Hindlimb muscle (tissue), 1 donor: ENCODE measurements at regions not wholly inside any gene's neighbourhood (a gene's known extent, or its start where the extent isn't known, plus 50 kb on each side); places are given as distances from the start of the nearest gene placed in this dataset.
"Not testable (repeated sequence)": the region's sequence is repeated elsewhere in the genome, so short reads cannot be mapped to it uniquely, and the experiment has no call there.

Source experiments
- DNase-seq: peaks from one replicate; pipeline ENCODE4 v3.0.0-alpha.2; 2013

DNA sequence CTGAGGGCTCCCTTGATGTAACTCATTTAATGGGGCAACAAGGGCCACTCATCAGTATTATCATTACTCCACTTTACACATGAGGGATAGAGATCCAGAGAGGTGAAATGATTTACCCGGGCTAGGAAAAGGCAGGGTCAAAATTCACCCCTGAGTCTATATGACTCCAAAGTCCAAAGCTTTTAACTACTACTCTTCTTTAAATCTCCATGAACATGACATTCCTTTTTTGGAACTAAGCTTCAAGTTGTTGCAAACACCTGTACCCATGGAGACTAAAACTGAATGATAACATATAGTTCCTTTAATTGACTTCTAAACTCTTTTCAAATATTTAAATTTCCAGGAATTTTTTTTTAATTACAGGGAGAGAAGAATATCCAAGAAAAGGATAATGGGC is 292.9 kb upstream of the GADL1 start:
- no peak for DNase-seq

DNA sequence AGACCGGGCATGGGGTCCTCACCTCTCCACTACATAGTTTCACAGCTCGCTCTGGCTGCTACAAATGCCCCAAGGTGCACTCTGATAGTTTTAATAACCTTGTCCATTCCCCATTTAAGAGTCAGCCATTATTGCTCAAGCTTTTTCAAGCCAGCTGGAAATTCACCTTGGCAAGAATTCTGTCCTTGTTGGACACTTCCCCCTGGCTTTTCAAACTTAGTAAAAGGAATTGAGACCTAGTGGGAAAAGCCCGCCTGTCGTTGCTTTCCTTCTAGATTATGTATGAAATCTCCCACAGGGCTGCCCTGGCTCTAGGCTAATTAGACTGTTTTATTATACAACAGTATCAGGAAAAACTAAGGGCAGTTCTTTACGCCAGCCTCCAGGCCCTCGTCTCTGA is 293.7 kb upstream of the GADL1 start:
- DNase-seq, result peak; percentile 69

DNA sequence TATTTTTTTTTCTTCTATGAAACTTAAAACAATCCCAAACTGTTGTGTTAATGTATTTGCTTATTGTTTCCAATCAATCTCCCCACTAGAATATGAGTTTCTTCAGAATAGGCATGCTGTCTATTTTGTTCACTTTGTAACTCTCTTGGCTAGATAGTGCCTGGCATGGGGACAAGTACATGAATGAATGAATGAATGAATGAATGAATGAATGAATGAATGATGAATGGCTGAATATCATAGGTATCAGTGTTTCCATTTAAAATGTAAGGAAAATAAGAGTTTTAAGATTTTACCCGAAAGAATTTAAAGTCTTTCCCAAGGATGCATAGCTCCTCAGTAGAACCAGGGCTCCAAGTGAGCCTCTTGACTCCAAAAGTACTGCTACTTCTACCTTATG is 294.9 kb upstream of the GADL1 start:
- no peak for DNase-seq

DNA sequence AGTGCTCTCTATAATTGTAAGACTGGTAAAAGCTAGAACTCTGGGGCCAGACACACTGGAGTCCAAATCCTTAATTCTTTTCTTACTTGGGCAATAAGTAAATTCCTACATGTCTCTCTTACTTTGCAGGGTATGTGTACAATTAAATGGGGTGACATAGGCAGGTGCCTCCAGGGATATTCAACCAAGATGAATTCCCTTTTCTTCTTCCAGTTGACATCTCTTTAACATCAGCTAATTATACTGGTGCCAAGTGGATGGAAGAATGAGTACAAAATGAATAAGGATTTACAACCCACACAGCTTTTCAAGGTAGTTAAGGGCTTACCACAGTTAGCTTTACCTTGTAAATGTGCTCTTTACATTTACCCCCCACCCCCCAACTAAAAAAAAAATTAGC is 295.5 kb upstream of the GADL1 start:
- no peak for DNase-seq

DNA sequence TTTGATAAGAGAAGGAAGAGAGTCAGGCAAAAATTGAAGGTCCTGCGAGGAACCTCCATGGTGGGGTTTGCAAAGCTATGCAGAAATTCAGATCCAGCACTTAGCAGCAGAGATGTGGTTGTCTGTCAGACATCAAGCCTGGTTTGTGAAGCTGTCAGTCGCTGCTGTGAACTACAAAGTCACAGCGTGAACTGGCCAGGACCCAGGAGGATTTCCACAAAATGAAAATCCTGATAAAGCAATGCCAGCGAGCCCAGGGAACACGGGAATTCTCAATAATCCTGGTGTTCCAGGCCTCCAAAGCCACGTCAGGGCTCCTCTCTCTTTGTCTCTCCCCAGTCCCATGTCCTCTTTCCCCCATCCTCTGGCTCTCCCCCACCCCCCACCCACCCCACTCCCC is 296.9 kb upstream of the GADL1 start:
- DNase-seq, result no peak

DNA sequence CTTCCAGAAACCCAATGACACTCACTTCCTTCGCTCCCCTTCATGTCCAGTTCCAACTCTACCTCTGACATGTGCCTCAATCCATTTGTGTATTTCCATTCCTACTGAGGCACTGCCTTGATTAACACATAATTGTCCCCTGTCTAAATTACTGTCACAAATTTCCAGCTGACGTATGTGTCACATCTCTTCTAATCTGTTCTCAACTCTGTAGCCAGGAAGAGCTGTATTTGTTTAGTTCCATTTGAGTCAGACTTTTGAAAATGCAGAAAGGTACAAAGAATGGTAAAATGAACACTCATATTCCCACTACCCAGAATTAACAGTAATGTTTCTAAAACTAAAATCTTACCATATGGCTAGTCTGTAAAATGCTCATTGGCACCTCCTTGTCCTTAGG is 299.0 kb upstream of the GADL1 start:
- no peak for DNase-seq

DNA sequence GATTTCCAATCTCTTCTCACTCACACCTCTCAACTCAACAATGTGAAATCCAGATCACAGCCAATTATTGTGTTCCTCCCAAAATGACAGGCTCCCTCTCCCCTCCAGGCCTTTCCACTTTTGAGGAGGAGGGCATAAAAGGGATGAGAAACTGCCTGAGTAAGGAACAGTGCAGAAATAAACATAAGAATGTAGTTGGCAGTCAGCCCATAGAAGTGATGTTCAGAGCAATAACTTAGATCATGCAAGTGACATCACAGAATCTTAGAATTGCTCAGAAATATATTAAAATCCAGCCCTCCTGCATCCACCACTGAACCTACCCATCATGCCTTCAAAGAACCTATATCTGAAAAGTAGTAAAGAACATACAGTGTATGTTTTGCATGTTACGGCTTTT is 299.4 kb upstream of the GADL1 start:
- no peak for DNase-seq

DNA sequence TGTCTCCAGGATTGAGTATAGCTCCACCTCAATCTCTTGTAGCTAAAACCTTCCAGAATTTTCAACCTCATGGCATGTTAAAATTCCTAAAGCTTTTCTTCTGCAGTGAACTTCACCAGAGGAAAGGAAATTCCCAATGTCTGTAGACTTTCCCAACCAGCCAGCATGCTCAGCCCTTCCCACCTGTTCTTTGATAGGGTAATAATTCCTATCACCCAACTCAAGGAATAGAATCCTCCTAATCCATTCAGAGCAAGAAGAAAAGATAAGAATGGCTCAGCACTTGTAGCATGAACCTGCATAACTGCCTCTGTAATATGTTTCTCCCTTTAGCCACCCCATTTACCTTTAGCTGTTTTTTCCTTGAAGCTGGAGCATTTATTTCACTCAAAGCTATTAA is 301.8 kb upstream of the GADL1 start:
- DNase-seq, result no peak

DNA sequence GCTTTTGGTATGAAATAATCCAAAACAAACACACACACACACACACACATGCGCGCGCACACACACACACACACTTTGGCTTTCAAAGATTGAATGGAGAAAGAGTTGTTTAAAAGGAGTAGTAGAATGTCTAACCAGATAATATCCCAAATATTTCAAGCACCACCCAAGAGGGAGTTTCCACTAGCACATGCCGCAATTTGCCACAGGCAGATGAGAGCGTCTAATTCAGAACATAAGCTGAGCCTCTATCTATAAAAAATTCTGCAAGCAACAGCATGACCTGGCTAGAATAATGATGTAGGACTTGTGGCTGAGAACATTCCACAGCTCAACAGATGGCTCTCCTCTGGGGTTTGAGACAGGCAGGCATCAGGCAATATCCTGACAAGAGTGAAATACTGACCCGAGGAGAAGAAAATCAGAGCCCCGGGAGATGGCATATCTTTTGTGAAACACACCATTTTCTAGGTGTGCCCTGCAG is 302.5 kb upstream of the GADL1 start:
- DNase-seq, result peak; percentile 40

DNA sequence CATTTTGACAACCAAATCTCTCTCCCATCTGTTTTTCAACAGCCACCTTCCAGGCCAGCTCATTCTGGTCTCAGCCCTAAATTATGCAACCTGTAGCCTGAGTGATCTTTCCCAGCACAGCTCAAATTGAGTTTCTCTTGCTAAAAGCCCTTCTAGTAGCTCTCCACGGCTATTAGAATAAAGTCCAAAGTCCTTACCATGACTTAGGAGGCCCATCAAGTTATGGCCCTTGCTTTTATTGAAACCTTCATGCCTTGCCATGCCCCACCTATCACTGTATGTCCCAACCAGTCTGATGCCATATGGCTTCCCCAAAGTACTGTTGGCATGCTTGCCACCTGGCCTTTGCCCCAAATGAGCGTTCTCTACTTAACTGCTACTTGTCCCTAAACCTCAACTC is 303.5 kb upstream of the GADL1 start:
- DNase-seq, result no peak

DNA sequence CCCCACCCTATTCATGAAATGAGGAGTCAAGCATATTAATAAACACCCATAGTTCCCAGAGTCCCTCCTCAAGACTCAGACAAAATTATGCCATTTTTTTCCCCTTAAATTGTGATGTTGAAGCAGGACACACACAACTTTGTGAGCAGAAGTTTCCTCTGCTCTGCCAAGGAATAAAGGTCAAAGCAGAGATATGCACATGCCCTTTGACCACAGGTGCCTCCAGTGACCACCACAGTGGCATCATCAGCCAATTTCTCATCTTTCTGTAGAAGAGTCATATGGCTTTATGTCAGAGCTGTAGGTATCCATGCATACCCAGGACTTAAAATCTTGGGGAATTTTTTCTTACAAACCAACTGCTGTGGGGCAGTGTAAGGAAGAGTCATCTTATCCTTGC is 304.4 kb upstream of the GADL1 start:
- DNase-seq, result no peak

DNA sequence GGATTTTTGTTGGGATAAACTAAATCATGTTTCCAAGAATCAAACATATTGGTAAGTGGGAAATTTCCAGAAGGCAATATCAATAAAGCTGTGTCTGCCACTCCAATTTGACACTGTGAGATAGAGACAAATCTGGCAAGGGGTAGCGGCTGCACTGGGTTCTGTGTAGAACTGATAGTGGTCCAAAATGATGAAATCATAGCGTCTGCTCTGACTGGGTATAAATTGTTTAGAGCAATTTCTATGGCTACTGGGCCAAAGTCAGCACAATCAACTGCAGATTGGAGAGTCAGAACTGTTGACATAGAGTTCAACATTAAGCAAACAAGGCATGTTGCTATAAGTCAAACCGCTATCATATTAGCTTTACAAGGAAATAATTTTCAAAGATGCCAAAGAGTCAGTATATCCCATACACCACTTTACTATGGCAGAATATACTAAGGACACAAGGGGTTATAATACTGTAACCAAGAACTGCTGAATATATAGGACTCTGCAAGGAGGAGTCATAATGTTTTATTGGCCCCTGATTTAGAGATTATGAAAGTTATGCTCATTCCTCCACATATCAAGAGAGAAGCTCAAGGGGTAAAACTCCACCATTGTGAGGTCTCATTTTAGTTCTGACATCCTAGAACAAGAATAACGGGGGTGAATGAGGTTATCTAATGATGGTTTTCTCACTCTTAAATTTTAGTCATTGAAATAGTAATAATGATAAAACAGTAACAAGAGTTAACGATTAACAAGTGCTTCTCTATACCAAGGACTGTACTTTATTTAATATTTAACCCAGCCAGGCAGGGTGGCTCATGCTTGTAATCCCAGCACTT is 309.7 kb upstream of the GADL1 start:
- no peak for DNase-seq

DNA sequence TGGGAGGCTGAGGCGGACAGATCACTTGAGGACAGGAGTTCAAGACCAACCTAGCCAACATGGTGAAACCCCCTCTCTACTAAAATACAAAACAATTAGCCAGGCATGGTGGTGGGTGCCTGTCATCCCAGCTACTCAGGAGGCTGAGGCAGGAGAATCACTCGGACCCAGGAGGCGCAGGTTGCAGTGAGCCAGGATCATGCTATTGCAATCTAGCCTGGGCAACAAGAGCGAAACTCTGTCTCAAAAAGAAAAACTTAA is 310.3 kb upstream of the GADL1 start:
- DNase-seq, result not testable (repeated sequence)

DNA sequence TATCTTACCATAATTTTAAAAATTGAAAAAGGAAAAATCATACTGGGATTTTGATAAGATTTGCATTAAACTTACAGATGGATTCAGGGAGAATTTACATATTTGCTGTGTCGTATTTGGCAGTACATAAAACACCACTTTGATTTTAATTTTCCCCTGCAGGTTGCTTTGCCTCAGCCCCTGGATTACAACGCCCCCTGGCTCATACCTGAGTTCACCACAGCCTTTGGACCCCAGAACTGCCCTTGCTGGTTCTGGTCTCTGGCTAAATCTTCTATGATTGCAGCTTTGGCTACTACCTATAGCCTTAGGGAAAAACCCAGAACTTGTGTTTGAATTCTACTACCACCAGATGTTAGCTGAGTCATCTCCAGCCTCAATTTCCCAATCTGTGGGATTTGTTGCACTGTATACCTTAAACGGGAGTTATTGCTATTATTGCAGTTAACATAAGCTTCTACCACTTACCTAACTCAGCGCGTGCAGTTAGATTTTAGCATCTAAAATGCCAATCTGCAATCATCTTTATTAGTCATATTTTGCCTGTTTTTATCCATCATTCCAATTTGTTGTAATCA is 315.7 kb upstream of the GADL1 start:
- no peak for DNase-seq

DNA sequence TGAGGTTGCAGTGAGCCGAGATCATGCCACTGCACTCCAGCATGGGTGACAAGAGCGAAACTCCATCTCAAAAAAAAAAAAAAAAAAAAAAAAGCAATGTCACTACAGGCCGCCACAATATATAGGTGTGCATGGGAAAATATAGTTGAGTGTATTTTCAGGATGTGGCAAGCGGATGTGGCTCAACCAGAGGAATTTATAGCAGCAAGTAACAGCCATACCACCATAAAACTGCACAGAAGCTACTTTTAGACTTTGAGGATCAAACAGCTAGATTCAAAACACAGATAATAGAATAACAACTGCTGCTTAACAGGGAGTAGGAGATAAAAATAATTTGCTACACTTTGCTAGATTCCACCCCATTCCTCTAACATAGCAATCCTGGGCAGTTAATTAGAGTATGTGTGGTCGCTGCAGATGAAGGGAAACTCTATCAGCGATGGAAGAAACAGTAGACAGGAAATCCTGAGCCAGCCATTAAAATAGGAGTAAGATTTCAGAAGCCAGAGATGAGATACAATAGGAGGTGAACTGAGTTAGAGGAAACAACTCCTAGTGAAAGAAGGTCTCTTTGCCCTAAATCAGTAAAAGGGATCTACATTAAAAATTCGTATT is 318.7 kb upstream of the STT3B start:
- DNase-seq, result no peak

DNA sequence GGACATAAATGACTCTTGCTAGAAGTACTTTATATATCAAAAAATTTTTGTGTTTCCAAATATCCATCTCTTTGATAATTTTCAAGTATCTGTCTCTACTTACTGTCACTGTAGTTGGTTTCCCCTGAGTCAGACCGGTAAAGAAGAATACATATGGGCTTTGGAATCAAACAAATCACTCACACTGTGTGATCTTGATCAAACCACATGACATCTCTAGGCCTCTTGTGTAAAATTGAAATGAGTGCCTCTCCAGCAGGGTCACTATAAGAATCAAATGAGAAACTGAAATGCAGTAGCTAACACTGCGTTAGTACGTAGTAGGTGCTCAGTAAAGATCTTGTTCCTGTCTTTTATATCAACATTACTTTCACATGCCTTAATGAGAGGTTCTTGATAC is 314.6 kb upstream of the STT3B start:
- no peak for DNase-seq

DNA sequence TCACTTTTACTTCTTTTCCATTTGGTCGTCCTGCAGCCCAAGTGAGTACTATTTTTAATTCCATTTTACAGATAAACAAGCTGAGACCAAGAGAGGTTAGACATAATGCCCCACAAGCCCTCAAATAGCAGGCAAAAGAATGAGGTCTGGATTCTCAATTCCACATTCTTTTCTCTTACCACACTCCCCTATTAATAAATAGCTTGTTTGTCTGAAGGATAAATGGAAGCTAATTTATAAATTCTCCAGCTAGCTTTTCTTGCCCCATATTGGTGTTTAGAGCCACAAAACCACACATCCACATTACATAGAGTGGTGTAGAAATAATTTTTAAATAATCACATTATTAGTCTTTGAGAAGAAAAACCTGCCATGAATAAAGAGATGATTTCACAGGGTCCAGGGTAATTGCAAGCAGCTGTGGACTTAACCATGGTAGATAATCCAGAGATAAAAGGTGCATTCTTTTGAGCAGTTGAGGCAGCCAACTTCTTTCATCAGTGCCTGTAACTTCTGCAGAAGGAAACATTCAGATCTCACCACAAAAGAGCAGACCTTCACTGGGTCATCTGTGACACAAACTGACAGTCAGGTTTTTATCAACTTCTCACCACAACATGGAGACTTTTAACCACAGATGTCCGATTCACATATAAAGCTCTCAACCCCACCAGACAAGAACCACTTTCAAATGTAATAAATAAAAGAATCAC is 313.4 kb upstream of the STT3B start:
- no peak for DNase-seq

DNA sequence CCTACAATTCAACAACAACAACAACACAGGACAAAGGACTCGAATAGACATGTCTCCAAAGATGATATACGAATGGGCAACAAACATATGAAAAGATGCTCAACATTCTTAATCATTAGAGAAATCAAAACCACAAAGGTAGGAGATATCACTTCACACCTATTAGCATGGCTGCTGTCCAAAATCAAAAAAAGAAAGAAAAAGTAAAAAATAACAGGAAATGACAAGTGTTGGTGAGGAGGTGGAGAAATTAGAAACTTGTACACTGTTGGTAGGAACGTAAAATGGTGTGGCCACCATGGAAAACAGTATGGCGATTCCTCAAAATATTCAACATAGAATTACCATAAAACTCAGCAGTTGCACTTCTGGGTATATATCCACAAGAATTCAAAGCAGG is 312.3 kb upstream of the STT3B start:
- DNase-seq, result no peak

DNA sequence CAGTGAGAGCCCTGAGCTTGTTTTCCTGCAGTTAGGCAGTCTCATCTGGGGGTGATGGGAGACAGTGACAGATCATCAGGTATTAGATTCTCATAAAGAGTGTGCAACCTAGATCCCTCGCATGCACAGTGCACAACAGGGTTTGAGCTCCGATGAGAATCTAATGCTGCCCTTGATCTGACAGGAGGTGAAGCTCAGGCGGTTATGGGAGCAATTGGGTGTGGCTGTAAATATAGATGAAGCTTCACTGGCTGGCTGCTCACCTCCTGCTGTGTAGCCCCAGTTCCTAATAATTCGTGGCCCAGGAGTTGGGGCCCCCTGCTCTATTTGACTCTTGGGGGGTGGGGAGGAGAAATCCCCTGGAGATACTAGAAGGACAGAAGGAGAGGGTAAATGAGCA is 309.4 kb upstream of the STT3B start:
- DNase-seq, result no peak

DNA sequence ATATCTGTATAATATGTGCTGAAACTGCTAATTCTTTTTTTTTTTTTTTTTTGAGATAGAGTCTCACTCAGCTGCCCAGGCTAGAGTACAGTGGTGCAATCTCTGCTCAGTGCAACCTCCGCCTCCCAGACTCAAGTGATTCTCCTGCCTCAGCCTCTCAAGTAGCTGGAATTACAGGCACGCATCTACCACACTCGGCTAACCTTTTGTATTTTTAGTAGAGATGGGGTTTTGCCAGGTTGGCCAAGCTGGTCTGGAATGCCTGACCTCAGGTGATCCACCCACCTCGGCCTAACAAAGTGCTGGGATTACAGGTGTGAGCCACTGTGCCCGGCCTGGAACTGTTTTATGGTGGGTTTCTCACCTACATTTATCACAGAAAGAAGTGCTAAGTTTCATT is 307.8 kb upstream of the STT3B start:
- no peak for DNase-seq

DNA sequence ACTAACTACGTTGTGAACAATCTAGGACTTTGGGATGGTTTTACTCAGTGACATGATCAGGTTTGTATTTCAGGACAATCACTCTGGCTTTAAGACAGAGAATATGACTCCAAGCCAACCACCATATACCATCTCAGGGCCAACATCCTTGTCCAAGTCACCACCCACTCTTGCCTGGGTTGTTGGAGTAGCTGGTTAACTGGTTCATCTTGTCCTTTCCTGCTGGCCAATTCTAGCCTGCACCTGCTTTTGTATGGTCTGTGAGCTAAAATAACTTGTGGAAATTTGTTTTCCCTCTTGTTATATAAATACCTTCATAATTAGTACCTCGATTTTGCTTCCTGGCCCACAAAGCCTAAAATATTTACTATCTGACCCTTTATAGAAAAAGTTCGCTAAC is 306.8 kb upstream of the STT3B start:
- no peak for DNase-seq

DNA sequence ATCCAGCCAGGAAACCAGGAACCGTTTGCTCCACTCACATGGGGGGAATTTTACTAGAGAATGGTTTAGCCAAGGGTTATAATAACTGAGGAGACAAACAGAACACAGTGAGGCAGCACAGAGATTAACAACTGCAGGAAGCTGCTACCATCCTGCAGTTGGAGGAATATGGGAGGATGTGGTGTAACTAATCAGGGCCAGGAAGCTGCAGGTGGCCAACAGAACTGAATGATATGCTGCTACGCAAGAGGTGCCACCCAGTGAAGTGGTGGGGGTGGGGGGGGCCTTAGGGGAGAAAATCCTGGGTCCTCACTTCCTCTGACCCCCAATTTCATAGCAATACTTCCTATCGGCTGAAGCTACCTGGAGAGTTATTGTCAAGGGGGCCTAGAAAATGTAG is 306.4 kb upstream of the STT3B start:
- no peak for DNase-seq

DNA sequence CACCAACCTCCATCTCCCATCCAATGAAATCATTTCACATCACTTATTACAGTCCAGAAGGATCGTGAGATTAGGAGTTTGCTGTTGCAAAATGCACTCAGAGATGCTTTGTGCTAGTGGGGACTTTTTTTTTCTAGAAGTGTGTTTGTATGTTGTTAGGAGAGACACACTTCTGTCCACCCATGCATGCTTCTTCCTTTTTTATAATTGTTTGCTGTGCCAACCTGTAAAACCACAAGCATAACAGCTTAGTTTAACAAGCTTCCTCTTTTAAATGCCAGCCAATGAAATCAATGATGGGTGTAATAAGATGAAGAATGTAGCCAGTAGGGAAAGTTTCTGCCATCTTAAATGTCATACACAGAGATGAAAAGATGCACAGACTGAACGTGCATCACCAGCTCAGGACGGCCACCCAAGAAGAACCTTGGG is 305.6 kb upstream of the STT3B start:
- no peak for DNase-seq
